PFSK-1 (cell line): ENCODE measurements at regions not wholly inside any gene's neighbourhood (a gene's known extent, or its start where the extent isn't known, plus 50 kb on each side); places are given as distances from the start of the nearest gene placed in this dataset.

Experiments used
- FOXP2 ChIP-seq: optimal IDR thresholded peaks from 2 replicates; pipeline ENCODE3; 2011; ENCODE audit warnings: borderline replicate concordance, control low read depth, inconsistent platforms; ENCODE audit not compliant: insufficient read depth; ENCODE audit errors: extremely low read length, extremely low read depth
- POLR2AphosphoS5 ChIP-seq: IDR thresholded peaks from 2 replicates; pipeline ENCODE4 v1.6.1; 2012; ENCODE audit warnings: low read depth, mild to moderate bottlenecking, control low read depth, low read length, moderate library complexity
- TF ChIP-seq, protein P1 (sequence below), 2 experiments: IDR thresholded peaks; 2 replicates each; pipeline versions ENCODE4 v1.6.1 to v1.8.0; 2011 to 2012; ENCODE audit warnings: low read depth in 2 of 2, low read length in 2 of 2, control low read depth in 1 of 2, inconsistent platforms in 1 of 2, mild to moderate bottlenecking in 1 of 2, moderate library complexity in 1 of 2; ENCODE audit not compliant: insufficient read depth in 1 of 2

- no peak for TF ChIP-seq FOXP2
- TF ChIP-seq, protein P1, sequence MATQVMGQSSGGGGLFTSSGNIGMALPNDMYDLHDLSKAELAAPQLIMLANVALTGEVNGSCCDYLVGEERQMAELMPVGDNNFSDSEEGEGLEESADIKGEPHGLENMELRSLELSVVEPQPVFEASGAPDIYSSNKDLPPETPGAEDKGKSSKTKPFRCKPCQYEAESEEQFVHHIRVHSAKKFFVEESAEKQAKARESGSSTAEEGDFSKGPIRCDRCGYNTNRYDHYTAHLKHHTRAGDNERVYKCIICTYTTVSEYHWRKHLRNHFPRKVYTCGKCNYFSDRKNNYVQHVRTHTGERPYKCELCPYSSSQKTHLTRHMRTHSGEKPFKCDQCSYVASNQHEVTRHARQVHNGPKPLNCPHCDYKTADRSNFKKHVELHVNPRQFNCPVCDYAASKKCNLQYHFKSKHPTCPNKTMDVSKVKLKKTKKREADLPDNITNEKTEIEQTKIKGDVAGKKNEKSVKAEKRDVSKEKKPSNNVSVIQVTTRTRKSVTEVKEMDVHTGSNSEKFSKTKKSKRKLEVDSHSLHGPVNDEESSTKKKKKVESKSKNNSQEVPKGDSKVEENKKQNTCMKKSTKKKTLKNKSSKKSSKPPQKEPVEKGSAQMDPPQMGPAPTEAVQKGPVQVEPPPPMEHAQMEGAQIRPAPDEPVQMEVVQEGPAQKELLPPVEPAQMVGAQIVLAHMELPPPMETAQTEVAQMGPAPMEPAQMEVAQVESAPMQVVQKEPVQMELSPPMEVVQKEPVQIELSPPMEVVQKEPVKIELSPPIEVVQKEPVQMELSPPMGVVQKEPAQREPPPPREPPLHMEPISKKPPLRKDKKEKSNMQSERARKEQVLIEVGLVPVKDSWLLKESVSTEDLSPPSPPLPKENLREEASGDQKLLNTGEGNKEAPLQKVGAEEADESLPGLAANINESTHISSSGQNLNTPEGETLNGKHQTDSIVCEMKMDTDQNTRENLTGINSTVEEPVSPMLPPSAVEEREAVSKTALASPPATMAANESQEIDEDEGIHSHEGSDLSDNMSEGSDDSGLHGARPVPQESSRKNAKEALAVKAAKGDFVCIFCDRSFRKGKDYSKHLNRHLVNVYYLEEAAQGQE (IDR thresholded peaks at IDR 0.05; ENCODE audit: insufficient read depth in 1 of 2, low read depth in 2 of 2, low read length in 2 of 2), result no peak
- TF ChIP-seq POLR2AphosphoS5, result no peak
Measured at GRCh38 chr6:168925671-168926070, 328.0 kb downstream of the THBS2 start.
